ENCODE measurements at regions not wholly inside any gene's neighbourhood (a gene's known extent, or its start where the extent isn't known, plus 50 kb on each side); places are given as distances from the start of the nearest gene placed in this dataset.

GRCh38 chr15:69810431-69811354 is 287.0 kb downstream of the TLE3 start:
- no peak for DNase-seq

DNA sequence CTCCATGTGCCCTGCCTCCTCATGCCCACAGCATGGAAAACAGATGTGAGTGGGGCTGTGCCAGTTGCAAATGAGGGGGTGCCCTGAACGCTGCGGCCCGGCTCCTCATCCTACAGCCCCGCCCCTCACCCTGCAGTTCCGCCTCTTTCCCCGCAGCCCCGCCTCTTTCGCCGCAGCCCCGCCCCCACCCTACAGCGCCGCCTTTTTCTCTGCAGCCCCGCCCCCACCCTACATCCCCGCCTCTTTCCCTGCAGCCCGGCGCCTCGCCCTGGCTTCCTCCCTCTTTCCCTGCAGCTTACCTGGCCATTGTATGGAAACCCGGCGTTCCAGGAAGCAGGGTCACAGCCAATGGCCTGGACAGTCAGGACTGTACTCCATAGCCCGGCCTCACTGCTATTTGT is 284.9 kb downstream of the TLE3 start:
- DNase-seq: peak in 1 of 56 donors; percentile 3

GRCh38 chr15:69813881-69814280 is 283.8 kb downstream of the TLE3 start:
- no peak for DNase-seq

DNA sequence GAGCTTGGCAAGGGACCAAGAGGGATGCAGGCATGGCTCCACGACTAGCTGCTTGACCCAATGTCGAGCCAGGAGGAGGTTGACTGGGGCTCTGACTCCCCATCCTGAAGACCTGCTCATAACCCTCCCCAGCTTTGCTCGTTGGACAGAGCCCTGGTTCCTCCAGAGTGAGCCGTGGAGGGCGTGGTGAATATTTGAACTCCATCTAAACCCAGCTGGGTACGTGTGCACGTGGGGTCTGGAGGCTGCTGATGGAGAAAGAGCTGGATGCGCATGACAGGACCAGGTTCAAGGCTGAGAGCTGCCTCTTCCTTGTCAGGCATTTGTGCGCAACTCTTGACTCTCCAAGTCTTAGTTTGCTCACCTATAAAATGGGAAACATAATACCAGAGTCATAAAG is 282.8 kb downstream of the TLE3 start:
- no peak for DNase-seq

DNA sequence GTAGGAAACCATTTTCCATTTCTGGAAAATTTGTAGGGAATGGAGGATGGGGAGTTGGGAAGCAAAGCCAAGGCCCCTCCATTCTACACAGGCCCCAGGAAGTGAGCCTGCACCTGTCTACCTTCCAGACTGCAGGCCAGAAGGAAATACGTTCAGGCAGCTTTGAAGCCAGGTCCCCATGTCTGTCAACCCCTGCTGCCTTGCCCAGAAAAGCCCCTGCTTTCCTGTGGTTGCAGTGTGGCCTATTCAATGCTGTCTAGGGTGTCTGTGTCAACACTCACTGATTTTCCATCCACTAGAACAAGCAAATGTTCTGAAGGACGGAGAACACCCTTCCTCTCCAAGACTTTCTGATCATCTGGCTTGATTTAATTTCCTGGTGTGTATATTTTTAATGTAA is 281.9 kb downstream of the TLE3 start:
- no peak for DNase-seq

DNA sequence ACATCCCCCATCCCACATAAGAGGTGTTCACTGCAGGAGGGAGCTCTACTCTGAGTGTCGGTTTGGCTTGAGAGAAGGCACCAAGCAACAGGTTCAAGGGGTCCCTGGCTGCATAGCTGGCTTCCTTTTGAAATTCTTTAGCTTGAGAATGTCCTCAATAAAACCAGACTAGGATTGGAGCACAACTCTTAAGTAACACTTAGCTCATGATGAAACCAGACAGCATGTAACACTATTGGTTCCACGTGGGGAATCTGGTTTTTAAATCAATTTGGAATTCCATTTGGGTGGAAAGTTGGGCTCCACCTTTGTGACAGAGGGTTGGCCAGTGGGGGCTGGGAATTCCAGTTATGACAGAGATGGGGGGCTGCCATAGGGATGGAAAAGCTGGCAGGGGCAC is 281.2 kb downstream of the TLE3 start:
- DNase-seq: no peak

GRCh38 chr15:69818529-69818928 is 279.2 kb downstream of the TLE3 start:
- no peak for DNase-seq

DNA sequence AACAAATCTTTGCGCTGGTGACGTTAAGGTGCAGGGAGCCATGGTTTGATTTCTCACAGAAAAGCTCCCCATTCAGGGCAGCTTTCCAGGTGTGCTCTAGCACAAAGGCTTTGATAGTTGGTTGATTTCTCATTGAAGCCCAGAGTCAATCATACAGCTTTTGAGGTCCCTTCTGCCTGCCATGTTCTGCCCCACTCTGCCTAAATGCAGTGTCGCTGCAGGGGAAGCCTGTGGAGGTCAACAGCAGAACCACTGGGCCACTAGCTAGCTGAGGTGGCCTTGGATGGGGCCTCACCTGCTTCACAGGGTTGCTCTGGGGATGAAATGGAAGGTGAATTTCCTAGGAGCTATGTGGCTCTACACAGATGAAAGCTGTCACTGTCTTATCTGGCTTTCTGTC is 278.3 kb downstream of the TLE3 start:
- no peak for DNase-seq

- DNase-seq: no peak
These were observed 276.9 kb downstream of the TLE3 start for GRCh38 chr15:69820819-69821218.

- DNase-seq: no peak
These were observed 274.4 kb downstream of the TLE3 start for GRCh38 chr15:69823223-69823907.

DNA sequence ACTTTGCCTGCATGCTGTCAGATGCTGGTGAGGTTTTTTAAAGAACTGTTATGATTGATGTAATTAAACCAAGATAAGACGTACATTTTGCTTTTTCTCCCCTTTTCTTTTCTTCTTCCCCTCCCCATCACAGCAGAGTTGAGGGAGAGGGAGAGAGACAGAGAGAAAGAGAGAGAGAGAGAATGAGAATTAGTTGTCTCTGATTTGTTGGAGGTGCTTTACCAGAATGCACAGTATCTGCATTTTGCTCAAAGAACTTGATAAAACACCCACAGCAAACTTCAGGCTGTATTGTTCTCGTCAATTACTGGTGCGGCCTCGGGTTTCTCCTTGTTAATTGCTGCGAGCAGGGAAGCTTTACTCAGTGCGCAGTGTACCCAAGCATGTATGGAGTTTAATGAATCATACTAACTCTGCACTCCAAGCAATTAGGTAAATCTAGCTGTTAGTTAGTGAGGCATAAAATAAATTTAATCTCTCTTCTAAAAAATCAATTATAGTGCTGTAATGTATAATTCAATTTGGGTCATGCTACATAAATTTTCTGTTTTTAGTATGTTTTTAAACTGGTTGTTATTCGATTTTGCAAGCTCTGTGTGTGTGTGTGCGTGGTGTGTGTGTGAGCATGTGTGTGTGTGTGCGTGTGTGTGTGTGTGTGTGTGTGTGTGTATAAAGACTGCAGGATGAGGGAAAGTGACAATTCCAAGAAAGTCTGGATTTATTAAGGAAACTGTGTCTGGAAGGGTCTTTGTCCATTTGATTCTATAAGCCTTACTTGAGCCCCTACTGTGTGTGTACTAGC is 273.4 kb downstream of the TLE3 start:
- DNase-seq: no peak

GRCh38 chr15:69824877-69825406 is 272.8 kb downstream of the TLE3 start:
- no peak for DNase-seq

DNA sequence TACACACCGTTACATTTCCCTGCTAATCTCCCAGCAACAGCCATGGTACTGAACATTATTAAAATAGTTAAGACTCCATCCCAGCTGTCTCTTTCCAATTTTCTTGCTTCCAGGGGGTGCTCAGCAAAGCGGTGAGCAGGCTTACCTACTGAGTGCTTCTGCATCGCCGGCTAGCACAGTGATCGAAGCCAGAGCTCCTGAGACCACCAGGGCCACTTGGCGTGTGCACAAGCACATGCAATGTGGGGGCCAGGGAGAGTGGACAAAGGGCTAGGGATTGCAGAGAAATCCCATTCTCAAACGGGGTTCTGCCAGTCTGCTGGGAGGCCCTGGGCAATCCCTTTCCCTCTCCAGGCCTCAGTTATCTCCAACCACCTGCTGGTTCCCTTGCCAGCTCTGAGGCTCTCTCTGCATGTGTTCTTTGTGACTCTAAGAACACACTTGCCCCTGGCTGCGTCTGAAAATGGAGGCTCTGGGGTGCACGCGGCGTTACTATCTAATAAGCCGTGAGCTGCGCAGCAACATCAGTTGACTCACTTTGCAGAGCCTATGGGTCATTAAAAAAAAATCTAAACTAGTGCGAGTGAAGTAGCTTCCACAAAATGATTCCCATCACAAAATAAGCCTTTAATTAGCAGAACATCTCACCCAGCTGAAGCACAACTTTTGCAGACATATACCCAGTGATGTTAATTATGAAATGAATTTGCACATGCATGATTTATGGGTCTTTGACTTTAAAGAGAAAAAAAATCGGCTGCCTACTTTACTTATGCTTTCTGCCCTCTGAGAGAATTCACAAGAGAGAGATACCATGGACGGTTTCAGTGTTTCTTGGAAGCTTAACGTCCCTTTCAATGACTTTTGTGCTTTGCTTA is 271.5 kb downstream of the TLE3 start:
- DNase-seq: no peak

GRCh38 chr15:69826819-69827175 is 270.9 kb downstream of the TLE3 start:
- no peak for DNase-seq

DNA sequence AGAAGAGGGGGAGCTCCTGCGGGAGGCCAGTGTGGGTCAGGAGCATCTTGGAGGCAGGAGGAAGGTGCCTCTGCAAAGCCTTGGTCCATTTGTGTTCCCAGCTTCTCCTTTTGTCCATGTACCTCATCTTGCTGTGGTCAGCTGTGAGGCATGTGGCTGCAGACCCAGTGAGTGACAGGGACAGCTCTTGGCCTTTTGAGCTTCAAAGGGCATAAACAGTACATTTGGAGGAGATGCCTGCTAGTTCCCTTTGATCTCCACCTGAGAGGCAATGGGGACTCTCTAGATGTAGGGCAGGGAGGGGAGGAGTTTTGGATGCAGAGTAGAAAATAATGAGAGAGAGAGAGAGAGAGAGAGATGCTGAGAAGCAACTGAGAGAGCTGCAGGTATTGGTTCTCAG is 270.0 kb downstream of the TLE3 start:
- no peak for DNase-seq

GRCh38 chr15:69828181-69828828 is 269.4 kb downstream of the TLE3 start:
- DNase-seq: no peak

- DNase-seq: no peak
These were observed 267.7 kb downstream of the TLE3 start for GRCh38 chr15:69829974-69830373.

GRCh38 chr15:69830430-69830829 is 267.3 kb downstream of the TLE3 start:
- DNase-seq: no peak

GRCh38 chr15:69830876-69831275 is 266.8 kb downstream of the TLE3 start:
- DNase-seq: no peak

DNA sequence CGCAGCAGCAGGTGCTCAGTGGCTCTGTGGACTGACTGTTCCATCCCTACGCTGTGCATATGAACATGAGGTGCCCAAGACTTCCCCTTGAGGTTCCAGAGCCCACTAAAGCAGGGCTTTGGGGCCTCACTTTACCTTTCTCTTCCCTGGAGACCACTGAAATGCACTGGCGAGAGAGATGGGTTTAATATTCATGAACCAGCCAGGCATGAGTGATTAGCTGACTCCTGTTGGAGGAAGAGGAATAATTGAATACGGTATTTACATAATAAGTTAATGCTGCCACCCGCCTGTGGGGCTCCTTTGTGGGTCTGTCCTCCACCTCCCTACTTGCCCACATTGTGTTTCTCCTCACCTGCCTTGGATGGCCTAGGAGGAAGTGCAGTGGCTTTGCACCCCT is 263.4 kb downstream of the TLE3 start:
- no peak for DNase-seq
